PC-9 (cell line): ENCODE measurements at regions not wholly inside any gene's neighbourhood (a gene's known extent, or its start where the extent isn't known, plus 50 kb on each side); places are given as distances from the start of the nearest gene placed in this dataset.

ENCODE experiments used
- EZH2 ChIP-seq: fragments of 200-600 bp; sonication (generic); IDR thresholded peaks from 2 replicates; pipeline ENCODE4 v1.8.0; 2017; ENCODE audit warnings: antibody characterized with exemption, low read depth
- TF ChIP-seq, protein P1 (sequence below): fragments of 200-600 bp; sonication (generic); conservative IDR thresholded peaks from 2 replicates; pipeline ENCODE4 v1.6.1; 2017; ENCODE audit warnings: mixed run types, antibody characterized with exemption, mild to moderate bottlenecking, moderate library complexity

DNA sequence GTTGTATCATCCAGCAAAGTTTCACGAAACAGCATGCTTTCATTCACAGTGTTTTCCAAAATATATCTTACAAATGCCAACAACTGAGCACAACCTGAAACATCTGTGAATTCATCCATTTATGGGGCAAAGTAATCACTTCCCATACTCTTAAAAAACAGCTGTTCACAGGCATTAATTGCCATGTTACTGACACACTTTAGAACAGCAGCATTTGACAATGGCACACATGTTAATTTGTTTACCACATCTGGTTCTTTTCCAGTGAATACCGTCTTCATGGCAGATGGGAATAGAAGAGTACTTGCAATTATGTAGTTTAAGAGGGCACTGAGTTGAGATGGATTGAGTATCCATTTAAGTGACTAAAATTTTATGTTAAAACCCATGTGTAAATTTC, 347.4 kb upstream of the LRP1B start:
- TF ChIP-seq, protein P1, sequence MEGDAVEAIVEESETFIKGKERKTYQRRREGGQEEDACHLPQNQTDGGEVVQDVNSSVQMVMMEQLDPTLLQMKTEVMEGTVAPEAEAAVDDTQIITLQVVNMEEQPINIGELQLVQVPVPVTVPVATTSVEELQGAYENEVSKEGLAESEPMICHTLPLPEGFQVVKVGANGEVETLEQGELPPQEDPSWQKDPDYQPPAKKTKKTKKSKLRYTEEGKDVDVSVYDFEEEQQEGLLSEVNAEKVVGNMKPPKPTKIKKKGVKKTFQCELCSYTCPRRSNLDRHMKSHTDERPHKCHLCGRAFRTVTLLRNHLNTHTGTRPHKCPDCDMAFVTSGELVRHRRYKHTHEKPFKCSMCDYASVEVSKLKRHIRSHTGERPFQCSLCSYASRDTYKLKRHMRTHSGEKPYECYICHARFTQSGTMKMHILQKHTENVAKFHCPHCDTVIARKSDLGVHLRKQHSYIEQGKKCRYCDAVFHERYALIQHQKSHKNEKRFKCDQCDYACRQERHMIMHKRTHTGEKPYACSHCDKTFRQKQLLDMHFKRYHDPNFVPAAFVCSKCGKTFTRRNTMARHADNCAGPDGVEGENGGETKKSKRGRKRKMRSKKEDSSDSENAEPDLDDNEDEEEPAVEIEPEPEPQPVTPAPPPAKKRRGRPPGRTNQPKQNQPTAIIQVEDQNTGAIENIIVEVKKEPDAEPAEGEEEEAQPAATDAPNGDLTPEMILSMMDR = no peak
- no peak for TF ChIP-seq EZH2
